Right lobe of liver (tissue), 6 donors: ENCODE measurements at regions not wholly inside any gene's neighbourhood (a gene's known extent, or its start where the extent isn't known, plus 50 kb on each side); places are given as distances from the start of the nearest gene placed in this dataset.
"Not testable (repeated sequence)": the region's sequence is repeated elsewhere in the genome, so short reads cannot be mapped to it uniquely, and the experiment has no call there.

Experiments used
- ATAC-seq, 4 donors: fragments of 200-7000 bp; cut with Tn5 transposase; one replicate each; pipeline ENCODE4 v1.9.1; 2020; ENCODE audit warnings: mild to moderate bottlenecking in 4 of 4, moderate library complexity in 4 of 4
- DNase-seq, 3 donors: peaks; one replicate each; pipeline ENCODE4 v3.0.0-alpha.2; 2020
- H3K27ac ChIP-seq, 3 donors: fragments of 200-600 bp; one replicate each; pipeline ENCODE4 v1.8.0; 2022
- H3K27me3 ChIP-seq, 2 donors: fragments of 200-600 bp; one replicate each; pipeline ENCODE4 v1.8.0; 2022
- H3K36me3 ChIP-seq, 4 donors: fragments of 200-600 bp; sonication (generic) in 1 of 4; one replicate each; pipeline versions ENCODE4 v1.5.1 to v1.8.0; 2017 to 2022; ENCODE audit warnings: control low read depth in 1 of 4
- H3K4me1 ChIP-seq, 4 donors: fragments of 200-600 bp; sonication (generic) in 1 of 4; one replicate each; pipeline versions ENCODE4 v1.5.1 to v1.8.0; 2017 to 2022; ENCODE audit warnings: control low read depth in 1 of 4
- H3K4me3 ChIP-seq, 3 donors: fragments of 200-600 bp; one replicate each; pipeline ENCODE4 v1.8.0; 2022
- H3K9me3 ChIP-seq, 4 donors: fragments of 200-600 bp; sonication (generic) in 1 of 4; one replicate each; pipeline versions ENCODE4 v1.5.1 to v1.8.0; 2017 to 2022; ENCODE audit warnings: control low read depth in 1 of 4
- POLR2A ChIP-seq: fragments of 450-650 bp; IDR thresholded peaks from one replicate; pipeline ENCODE4 v1.6.1; 2017; ENCODE audit warnings: antibody characterized with exemption, mild to moderate bottlenecking
- WGBS: methylation state at CpG from one replicate; pipeline ENCODE4 v1.1.6; 2018; ENCODE audit warnings: low coverage, low lambda C conversion rate; ENCODE audit not compliant: insufficient coverage; ENCODE audit errors: missing lambda C conversion rate; 5-methylcytosine and 5-hydroxymethylcytosine counted together
- intact Hi-C, 2 donors: fragments of 100-400 bp; cut with DNase I; formaldehyde crosslinking; loops; one replicate each; pipeline versions ENCODE4 v1.11.2 to v1.14.1; 2022
- TF ChIP-seq, protein P1 (sequence below), 4 donors: fragments of 200-600 bp in 3 of 4; fragments of 450-650 bp in 1 of 4; IDR thresholded peaks; one replicate each; pipeline versions ENCODE4 v1.5.1 to v1.8.0; 2016 to 2022; ENCODE audit warnings: antibody characterized with exemption in 4 of 4, mild to moderate bottlenecking in 2 of 4
- donor health status: DM: no; HTN: yes; CAD: no.
- donor health status: DM: no; HTN: no; CAD: no.
- donor health status: DM: no; HTN: no; CAD: no.
- donor health status: DM: no; HTN: yes; CAD: no.
- donor health status: DM: no; HTN: yes; CAD: no.

DNA sequence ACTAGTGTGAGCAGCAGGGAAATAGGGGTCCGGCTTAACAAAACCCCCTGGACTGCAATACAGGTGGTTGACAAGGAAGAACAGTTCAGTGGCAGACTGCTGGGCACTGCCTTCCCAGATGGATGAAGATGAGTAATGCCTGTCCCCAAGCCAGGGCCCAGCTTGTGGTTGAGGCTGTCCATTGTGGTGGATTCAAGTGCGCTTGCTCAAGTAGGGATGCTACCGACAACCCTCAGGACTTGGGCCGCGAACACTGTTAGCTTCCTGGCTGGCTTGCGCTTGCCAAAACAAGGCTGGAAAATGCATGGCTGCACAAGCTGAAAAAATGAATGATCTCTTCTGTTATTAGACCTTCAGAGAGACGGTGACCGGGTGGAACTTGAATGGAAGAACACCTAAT is 116.1 kb upstream of the ACBD5 start:
- Histone ChIP-seq H3K4me1 (no peaks in the 10 kb centered on the region), H3K4me3 (no peak overlapping the region), H3K27ac (no peak overlapping the region), H3K9me3 (no peaks in the 10 kb centered on the region), H3K27me3 (no peaks in the 10 kb centered on the region), H3K36me3 (no peaks in the 10 kb centered on the region)
- DNase-seq, result no peak
- no peak for ATAC-seq
- TF ChIP-seq POLR2A, result no peak
- TF ChIP-seq, protein P1, sequence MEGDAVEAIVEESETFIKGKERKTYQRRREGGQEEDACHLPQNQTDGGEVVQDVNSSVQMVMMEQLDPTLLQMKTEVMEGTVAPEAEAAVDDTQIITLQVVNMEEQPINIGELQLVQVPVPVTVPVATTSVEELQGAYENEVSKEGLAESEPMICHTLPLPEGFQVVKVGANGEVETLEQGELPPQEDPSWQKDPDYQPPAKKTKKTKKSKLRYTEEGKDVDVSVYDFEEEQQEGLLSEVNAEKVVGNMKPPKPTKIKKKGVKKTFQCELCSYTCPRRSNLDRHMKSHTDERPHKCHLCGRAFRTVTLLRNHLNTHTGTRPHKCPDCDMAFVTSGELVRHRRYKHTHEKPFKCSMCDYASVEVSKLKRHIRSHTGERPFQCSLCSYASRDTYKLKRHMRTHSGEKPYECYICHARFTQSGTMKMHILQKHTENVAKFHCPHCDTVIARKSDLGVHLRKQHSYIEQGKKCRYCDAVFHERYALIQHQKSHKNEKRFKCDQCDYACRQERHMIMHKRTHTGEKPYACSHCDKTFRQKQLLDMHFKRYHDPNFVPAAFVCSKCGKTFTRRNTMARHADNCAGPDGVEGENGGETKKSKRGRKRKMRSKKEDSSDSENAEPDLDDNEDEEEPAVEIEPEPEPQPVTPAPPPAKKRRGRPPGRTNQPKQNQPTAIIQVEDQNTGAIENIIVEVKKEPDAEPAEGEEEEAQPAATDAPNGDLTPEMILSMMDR (IDR thresholded peaks at IDR 0.05), result no peak
- intact Hi-C loops, result no loop called here
- WGBS, result 74% methylated on average over 5 of the region's 8 CpGs

DNA sequence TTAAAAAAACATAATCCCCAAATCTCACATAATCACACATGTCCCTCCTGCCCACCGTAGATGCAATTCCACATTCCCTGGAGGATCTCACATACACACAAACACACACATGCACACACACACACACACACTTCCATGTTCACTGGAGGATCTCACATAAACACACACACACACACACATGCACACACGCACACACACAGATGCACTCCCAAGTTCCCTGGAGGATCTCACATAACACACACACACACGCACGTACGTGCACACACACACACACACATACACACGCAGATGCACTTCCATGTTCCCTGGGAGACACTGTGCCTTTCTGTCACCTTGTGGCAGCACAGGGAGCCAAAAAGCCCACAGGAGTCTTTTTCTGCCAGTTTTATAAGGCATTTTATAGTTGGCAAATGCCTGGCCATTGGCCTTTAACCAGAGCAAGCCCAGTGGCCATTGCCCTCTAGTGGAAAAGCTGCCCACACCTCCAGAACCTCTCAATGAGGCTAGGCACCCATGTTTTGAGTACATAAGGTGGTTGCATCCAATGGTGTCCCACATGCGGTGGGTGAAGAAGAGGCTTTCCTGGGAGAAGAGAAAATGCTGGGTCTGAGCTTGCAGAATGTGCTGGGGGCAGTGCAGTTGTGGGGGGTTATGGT is 115.4 kb upstream of the ACBD5 start:
- Histone ChIP-seq H3K9me3 (no peaks in the 10 kb centered on the region), H3K4me1 (no peaks in the 10 kb centered on the region), H3K36me3 (no peaks in the 10 kb centered on the region), H3K27me3 (no peaks in the 10 kb centered on the region), H3K4me3 (no peak overlapping the region), H3K27ac (no peak overlapping the region)
- 90% methylated on average over 7 of the region's 7 CpGs for WGBS
- DNase-seq (peak in 1 of 3 donors; percentile 24), ATAC-seq (peak; percentile 54 to 75 (median 62))
- intact Hi-C loops, result no loop called here
- TF ChIP-seq, protein P1 (IDR thresholded peaks at IDR 0.05), result peak; percentile 24 to 37 (median 29)
- no peak for TF ChIP-seq POLR2A

DNA sequence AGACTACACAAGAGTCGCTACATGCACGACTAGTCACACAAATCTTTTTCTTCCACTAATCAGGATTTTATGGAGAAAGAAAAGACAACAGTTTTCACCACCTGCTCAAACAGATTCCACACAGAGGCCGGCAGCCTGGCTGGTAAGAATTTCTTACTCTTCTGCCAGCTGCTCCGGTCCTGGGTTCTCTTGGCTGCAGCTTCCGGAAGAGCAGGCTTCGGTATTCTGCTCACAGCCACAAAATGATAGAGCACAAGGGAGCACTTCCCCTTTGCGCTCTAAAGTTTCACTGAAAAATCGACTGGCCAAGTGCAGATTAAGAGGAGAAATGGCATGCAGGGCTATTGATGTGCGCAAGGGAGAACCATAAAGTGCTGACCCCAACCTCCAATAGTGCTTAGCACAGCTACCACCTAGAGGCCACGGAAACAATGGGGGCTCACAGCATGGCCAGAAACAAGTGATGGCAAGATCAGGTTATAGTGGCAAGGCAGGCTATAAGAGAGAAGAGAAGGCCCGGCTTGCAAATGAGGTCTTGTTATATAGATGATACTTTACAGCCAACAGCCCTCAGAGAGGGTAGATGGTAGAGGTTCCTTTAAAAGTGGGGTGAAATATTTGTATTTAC is 114.2 kb upstream of the ACBD5 start:
- H3K9me3 ChIP-seq, intact Hi-C loops, H3K4me3 ChIP-seq, DNase-seq, H3K4me1 ChIP-seq, H3K27ac ChIP-seq, H3K36me3 ChIP-seq, H3K27me3 ChIP-seq: not testable (repeated sequence)
- peak; percentile 37 to 73 (median 60) for ATAC-seq
- WGBS, result 64% methylated on average over 7 of the region's 11 CpGs

DNA sequence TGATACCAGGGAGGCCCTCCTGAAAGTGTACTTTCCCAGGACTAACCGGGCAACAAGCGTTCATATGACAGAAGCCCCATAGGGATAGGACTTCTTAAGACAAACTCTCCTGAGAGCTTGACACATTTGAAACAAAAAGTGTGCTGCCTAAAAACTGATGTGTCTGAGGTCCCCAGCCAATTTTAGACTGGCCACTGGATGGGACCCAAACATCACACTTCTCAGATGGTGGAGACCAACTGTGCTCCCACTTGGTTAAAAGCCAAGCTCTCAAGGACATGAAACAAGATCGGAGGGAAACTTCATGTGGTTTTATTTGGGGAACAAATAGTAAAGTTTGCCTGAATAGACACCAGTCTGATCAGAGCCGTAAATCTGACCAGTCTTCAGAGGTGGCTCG is 113.5 kb upstream of the ACBD5 start:
- WGBS, result 70% methylated on average over 4 of the region's 5 CpGs
- H3K27me3 ChIP-seq, H3K4me1 ChIP-seq, ATAC-seq, H3K9me3 ChIP-seq, H3K27ac ChIP-seq, H3K36me3 ChIP-seq, DNase-seq, intact Hi-C loops, H3K4me3 ChIP-seq: not testable (repeated sequence)

DNA sequence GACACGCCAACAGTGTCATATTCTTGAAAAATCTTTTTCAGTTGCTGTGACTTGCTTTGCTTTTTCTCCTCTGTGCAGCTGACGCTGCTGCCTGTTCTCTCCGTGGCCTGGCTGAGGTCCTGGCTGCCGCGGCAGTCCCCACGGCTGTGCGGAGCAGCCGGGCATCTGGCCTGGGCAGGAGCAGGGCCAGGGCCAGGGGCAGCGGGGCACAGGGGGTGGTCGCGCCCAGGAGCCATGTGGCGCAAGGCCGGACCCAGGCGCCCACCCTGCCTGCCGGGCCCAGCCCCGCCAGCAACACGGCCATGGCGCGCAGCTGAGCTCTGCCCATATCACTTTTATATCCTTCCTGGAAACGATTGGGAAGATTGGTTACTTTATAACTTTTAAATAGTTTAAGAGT is 109.4 kb upstream of the ACBD5 start:
- no peak overlapping the region for H3K4me3 ChIP-seq
- ATAC-seq (peak in 1 of 4 donors; percentile 23), DNase-seq (no peak)
- no peaks in the 10 kb centered on the region for H3K27me3 ChIP-seq
- H3K9me3 ChIP-seq, result no peaks in the 10 kb centered on the region
- H3K27ac ChIP-seq, result no peak overlapping the region
- no peaks in the 10 kb centered on the region for H3K4me1 ChIP-seq
- intact Hi-C loops, result no loop called here
- H3K36me3 ChIP-seq, result no peaks in the 10 kb centered on the region
- 46% methylated on average over 2 of the region's 20 CpGs for whole genome bisulfite sequencing
- no peak for TF ChIP-seq POLR2A
- TF ChIP-seq, protein P1 (IDR thresholded peaks at IDR 0.05), result no peak

DNA sequence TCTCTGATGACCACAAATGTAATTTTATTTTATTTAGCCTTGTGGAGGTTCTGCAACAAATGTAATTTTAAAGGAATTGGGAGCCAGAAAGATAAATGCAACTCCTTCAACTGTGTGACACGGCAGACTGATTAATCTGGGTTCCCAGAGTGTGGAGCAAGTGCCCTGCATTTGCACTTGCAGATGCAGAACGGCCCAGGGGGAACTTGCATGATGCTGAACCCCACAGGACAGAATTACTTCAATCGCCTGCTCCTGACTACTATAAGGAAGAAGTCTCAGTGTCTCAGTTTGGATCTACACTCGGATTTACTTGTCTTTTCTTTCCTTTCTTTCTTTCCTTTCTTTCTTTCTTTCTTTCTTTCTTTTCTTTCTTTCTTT is 107.2 kb upstream of the ACBD5 start:
- H3K36me3 ChIP-seq, H3K27me3 ChIP-seq, H3K4me1 ChIP-seq, H3K9me3 ChIP-seq, ATAC-seq, H3K4me3 ChIP-seq, DNase-seq, intact Hi-C loops, H3K27ac ChIP-seq: not testable (repeated sequence)
- 26% methylated on average over 4 of the region's 4 CpGs for WGBS
